GM19035 (cell line): ENCODE measurements at regions not wholly inside any gene's neighbourhood (a gene's known extent, or its start where the extent isn't known, plus 50 kb on each side); places are given as distances from the start of the nearest gene placed in this dataset.
"Not testable (repeated sequence)": the region's sequence is repeated elsewhere in the genome, so short reads cannot be mapped to it uniquely, and the experiment has no call there.

Experiments used
- ATAC-seq: cut with Tn5 transposase; IDR thresholded peaks from one replicate; pipeline ENCODE4 v1.9.1; 2021; ENCODE audit not compliant: unreplicated experiment

GRCh38 chr12:90619943-90620342 lies 335.0 kb downstream of the CCER1 start:
- ATAC-seq, result no peak

- no peak for ATAC-seq
Measured at GRCh38 chr12:90618586-90618985, 336.4 kb downstream of the CCER1 start.

GRCh38 chr12:90611891-90612290 lies 343.1 kb downstream of the CCER1 start:
- ATAC-seq, result no peak

GRCh38 chr12:90611048-90611447 lies 343.9 kb downstream of the CCER1 start:
- ATAC-seq, result no peak

- no peak for ATAC-seq
Measured at GRCh38 chr12:90593596-90594295, 361.2 kb downstream of the CCER1 start.

- no peak for ATAC-seq
Measured at GRCh38 chr12:90589956-90590355, 365.0 kb downstream of the CCER1 start.

- no peak for ATAC-seq
Measured at GRCh38 chr12:90585640-90586304, 369.2 kb downstream of the CCER1 start.

- ATAC-seq, result no peak
Measured at GRCh38 chr12:90576707-90577106, 378.3 kb downstream of the CCER1 start.

- no peak for ATAC-seq
Measured at GRCh38 chr12:90575995-90576394, 379.0 kb downstream of the CCER1 start.

- no peak for ATAC-seq
Measured at GRCh38 chr12:90574676-90575075, 380.3 kb downstream of the CCER1 start.

- ATAC-seq, result no peak
Measured at GRCh38 chr12:90572778-90573177, 382.2 kb downstream of the CCER1 start.

- ATAC-seq, result no peak
Measured at GRCh38 chr12:90569685-90570084, 385.3 kb downstream of the CCER1 start.

GRCh38 chr12:90562671-90563070 lies 392.3 kb downstream of the CCER1 start:
- no peak for ATAC-seq

GRCh38 chr12:90548595-90548994 lies 406.4 kb downstream of the CCER1 start:
- ATAC-seq, result no peak

- no peak for ATAC-seq
Measured at GRCh38 chr12:90546511-90546910, 408.5 kb downstream of the CCER1 start.

GRCh38 chr12:90543841-90544240 lies 411.1 kb downstream of the CCER1 start:
- ATAC-seq, result no peak

GRCh38 chr12:90543374-90543773 lies 411.6 kb downstream of the CCER1 start:
- no peak for ATAC-seq

GRCh38 chr12:90542852-90543251 lies 412.1 kb downstream of the CCER1 start:
- ATAC-seq, result not testable (repeated sequence)

GRCh38 chr12:90533828-90534227 lies 421.1 kb downstream of the CCER1 start:
- ATAC-seq, result not testable (repeated sequence)

GRCh38 chr12:90520002-90520734 lies 434.8 kb downstream of the CCER1 start:
- ATAC-seq, result no peak

- no peak for ATAC-seq
Measured at GRCh38 chr12:90519285-90519684, 435.7 kb downstream of the CCER1 start.
